GM21529 (cell line): ENCODE measurements at regions not wholly inside any gene's neighbourhood (a gene's known extent, or its start where the extent isn't known, plus 50 kb on each side); places are given as distances from the start of the nearest gene placed in this dataset.
"Not testable (repeated sequence)": the region's sequence is repeated elsewhere in the genome, so short reads cannot be mapped to it uniquely, and the experiment has no call there.

Experiments
- ATAC-seq: cut with Tn5 transposase; IDR thresholded peaks from one replicate; pipeline ENCODE4 v1.9.1; 2021; ENCODE audit not compliant: unreplicated experiment

DNA sequence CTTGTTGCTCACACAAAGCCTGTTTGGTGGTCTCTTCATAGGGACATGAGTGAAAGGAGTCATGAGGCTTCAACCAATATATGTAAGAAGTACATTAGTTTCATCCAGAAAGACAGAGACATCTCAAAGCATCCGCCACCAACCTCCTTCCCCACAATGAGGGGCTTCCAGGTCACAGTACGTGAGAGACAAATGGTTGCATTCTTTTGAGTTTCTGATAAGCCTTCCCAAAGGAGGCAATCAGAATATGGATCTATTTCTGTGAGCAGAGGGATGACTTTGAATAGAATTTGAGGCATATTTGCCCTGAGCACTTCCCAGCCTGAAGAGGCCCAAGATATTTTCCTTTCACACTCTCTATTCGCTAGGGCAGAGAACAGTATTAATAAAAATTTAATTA, 931.1 kb downstream of the FAM181B start:
- ATAC-seq = no peak

DNA sequence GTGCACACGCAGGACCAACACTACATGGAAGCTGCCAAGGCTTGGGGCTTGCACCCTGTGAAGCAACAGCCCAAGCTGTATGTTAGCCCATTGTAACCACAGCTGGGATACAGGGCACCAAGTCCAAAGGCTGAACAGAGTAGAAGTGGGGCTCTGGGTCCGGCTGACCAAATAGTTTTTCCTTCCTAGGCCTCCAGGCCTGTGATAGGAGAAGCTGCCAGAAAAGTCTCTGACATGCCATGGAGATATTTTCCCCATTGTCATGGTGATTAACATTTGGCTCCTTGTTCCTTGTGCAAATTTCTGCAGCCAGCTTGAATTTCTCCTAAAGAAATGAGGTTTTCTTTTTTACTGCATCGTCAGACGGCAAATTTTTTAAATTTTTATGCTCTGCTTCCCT, 941.2 kb downstream of the FAM181B start:
- ATAC-seq = no peak

DNA sequence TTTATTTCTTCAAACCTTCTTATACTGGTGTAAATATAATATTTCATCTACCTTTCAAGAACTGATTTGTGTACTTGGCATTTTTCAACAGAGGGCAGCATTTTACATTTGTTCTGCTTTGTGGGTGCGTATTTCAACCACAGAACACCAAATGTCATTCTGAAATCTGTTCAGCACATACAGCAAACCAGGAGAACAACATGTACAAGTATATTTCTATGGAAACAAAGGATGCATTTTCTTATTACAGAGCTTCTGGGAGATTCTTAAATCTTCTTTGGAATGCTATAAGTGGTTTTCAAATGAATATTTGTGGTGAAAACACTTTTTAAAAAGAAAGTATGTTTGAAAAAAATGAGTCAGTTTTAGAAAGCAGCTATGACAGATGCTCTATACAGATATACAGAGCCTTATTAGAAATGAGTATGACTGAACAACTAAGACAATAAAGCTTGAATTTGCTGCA, 946.0 kb downstream of the FAM181B start:
- peak; percentile 61 for ATAC-seq

DNA sequence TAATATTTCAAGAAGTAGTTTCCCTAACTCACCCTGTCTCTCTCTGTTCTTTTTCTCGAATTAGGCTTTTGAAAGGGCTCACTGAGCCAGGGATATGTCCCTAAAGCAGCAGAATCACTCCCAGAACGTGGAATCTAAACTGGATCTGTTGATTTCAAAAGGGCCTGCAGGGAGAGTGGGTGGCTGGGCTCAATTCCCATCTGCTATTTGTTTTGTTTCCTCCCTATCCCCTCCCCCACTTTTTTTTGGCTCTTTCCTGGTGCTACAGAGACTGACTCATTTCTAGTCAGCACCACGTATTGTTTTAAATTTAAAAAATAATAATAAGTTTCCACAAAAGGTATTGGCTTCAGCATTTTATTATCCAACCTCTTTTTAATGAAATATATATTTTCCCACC, 961.5 kb downstream of the FAM181B start:
- ATAC-seq = no peak

DNA sequence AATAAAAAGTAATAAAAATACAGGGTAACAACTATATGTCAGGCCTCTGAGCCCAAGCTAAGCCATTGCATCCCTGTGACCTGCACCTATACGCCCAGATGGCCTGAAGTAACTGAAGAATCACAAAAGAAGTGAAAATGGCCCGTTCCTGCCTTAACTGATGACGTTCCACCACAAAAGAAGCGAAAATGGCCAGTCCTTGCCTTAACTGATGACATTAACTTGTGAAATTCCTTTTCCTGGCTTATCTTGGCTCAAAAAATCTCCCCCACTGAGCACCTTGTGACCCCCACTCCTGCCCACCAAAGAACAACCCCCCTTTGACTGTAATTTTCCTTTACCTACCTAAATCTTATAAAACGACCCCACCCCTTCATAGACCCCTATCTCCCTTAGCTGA, 963.8 kb downstream of the FAM181B start:
- ATAC-seq = not testable (repeated sequence)

DNA sequence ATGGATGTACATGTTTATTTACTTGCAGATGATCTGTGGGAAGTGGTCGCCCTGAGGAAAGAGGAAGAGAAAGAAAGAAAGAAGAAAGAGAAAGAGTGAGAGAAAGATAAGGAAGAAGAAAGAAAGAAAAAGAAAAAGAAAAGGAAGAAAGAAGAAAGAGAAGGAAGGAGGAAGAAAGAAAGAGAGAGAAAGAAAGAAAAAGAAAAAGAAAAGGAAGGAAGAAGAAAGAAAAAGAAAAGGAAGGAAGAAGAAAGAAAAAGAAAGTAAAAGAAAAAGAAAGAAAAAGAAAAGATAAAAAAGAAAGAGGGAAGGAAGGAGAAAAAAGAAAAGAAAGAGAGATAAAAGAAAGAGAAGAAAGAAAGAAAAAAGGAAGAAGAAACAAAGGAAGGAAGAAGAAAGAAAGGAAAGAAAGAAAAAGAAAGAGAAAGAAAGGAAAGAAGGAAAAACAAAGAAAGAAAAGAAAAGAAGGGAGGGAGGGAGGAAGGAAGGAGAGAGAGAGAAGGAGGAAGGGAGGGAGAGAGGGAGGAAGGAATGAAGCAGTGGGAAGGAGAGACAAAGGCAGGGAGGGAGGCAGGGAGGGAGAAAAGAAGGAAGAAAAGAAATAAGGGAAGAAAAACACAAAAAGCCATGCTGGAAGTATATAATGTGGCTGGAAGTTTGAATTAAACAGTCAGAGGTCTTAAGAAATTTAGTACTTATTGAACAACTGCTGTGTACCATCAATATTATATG, 976.6 kb downstream of the FAM181B start:
- no peak for ATAC-seq

DNA sequence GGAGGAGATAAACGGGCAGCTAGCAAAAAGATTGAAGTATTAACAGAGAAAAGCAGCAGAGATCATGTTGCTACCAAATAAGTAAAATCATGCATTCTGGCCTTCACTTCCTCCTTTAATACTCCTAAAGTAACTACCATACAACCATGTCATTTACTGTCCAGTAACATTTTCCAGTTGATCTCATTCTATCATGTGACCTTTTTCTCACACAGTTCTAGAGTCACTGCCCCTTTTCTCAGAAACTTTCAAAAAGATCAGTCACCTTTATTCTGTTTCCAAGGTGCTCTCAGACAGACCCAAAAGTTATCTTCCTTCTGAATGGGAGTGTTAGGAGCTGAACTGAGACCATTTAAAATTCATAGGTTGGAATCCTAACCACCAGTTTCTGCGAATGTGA, 984.4 kb downstream of the FAM181B start:
- ATAC-seq = no peak

DNA sequence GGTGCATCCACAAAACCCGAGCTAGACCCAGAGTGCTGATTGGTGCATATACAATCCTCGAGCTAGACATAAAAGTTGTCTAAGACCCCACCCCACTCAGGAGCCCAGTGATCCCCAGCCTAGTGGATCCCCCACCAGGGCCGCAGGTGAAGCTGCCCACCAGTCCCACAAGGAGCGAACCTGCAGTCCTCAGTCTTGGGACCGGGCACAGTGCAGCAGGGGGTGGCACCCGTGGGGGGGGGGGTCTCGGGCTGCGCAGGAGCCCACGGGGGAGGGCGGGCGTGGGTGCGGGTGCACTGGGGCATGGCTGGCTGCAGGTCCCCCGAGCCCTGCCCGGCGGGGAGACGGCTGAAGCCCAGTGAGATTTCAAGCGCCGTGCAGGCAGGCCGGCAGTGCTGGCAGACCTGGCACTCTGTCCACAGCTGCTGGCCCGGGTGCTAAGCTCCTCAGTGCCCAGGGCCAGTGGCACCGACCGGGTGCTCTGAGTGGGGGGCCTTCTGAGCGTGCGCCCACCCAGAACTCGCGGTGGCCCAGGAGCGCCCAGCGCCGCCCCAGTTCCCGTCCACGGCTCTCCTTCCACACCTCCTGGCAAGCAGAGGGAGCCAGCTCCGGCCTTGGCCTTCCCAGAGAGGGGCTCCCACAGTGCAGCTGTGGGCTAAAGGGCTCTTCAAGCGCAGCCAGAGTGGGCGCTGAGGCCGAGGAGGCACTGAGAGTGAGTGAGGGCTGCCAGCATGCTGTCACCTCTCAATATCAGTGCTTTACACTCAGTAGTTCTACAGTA, 989.1 kb downstream of the FAM181B start:
- no peak for ATAC-seq

DNA sequence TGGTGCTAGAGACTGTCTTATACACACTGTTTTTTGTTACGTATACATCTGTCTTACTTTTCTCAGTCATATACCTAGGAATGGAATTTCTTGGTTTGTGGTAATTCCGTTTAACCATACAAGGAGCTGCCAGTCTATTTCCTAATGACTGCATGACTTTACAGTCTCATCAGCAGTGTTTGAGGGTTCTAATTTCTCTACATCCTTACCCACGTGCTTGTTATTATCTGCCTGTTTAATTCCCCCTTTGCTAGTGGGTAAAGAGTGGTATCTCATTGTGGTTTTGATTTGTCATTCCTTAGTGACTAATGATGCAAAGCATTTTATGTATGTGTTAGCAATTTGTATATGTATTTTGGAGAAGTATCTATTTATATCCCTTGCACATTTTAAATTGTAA, 1008.0 kb downstream of the FAM181B start:
- no peak for ATAC-seq

DNA sequence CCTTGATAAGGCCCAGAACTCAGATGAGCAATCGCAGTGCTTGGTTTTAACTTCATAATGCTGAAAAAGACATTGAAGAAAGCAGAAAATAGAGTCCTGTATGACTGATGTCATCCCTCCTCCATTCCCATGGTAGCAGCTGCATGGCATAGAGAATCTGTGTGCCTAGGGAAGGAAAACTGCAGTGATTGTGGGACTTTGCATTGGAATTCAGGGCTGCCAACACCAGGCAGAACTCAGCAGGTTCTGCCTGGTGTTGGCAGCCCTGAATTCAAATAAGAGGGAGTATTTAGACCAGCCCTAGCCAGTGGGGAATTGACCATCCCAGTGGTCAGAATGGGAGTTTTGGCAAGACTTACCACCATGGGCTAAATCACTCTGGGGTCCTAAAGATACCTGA, 1016.0 kb downstream of the FAM181B start:
- ATAC-seq = no peak

DNA sequence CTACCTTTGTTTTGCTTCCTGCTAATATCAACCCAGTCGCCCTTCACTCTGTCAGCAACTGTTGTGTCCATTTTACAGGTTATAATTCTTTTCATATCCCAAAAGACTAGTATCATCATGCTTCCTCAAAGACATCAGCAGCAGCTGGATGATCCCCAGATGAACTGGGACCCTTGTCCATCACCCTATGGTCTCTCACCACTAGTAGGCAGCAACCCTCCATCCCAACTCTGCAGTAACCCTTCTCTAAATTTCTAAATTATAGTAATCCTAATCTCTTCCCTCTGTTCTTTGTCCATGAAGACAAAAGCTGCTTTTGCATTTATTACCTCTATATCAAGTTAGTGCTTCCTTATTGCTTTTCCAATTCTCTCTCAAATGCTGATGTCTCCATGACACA, 1025.8 kb downstream of the FAM181B start:
- no peak for ATAC-seq

DNA sequence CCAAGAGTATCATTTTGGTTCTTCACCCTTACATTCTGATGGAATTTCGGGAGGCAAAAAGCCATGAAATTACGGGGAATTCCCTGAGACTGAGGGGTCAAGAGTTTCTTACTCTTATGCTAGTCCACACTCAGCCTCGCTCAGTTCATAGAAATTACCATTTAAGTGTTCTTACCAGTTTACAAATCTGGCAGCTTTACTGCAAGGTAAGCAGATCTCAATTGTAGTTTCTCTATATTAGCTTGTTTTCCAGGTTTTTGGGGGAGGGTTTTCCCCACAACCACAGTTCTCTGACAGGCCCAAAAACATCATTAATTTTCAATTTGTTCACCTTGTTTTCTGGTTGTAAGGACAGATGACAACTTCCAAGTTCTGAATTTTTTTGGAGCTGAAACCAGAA, 1028.4 kb downstream of the FAM181B start:
- ATAC-seq = no peak

DNA sequence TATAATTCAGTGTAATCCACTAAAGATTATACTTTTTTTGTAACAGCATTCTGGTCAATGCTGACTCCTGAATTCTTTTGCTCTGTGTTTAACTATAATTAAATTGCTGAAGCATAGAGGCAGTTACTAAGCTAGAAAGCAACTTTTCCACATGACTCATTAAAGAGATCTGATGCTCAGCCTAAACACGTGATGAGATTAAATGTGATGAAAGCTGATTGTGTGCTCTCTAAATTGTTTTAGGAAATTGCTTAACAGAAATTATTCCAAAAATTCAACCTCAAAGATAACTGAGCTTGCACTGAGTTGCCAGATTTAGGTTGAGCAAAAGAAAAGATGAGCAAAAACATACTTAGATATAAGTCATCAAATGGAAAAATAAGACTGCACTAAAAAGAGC, 1033.6 kb downstream of the FAM181B start:
- no peak for ATAC-seq

DNA sequence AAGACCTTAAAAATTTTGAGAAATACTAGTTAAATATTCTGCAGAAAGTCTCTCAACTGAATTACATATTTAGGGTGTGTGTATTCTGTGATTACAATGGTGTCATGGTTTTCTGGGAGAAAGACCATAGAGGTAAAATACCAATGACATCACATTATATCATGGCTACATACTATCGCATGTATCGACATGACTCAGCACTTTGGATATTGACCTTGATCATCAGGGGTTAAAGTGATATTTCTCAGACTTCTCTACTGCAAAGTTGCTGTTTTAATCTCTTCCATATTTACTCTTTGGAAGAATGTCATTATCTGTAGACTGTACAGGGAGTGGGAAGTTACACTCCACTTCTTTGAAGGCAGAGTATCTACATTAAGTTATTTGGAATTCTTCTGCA, 1046.6 kb downstream of the FAM181B start:
- ATAC-seq = no peak

DNA sequence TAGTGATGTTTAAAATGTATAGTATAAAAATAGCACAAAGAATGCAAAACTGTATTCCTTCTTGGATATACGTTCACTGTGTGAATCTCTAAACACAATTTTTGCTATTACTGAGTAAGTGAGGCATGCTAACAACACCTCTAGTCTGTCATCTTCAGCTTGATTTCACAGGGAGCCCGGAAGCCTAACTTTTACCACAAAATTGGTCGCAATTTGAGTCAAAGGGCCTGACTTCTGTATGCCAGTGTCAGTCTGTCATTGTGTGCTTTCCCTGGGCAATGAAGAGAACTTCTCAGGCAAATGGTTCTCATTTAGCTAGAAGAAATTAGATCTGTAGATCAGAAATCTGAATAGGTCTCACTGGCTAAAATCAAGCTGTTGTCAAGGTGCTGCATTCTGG, 1059.5 kb downstream of the FAM181B start:
- peak; percentile 85 for ATAC-seq

DNA sequence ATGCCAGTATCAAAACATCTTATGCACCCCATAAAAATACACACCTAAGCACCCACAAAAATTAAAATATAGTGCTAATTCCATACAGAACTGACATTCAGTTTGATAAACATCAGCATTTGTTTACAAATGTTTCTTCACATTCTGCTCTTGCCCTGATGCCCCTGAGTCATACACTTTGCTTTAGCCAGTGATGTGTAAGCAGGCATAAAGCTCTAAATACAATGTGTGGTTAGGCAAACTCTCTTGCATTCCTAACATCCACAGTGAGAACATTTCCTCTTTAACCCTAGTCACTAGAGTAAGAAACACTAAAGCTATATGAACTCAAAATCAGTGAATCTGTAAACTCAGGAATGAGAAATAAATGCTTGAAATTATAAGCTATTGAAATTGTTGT, 1060.7 kb downstream of the FAM181B start:
- ATAC-seq = no peak

DNA sequence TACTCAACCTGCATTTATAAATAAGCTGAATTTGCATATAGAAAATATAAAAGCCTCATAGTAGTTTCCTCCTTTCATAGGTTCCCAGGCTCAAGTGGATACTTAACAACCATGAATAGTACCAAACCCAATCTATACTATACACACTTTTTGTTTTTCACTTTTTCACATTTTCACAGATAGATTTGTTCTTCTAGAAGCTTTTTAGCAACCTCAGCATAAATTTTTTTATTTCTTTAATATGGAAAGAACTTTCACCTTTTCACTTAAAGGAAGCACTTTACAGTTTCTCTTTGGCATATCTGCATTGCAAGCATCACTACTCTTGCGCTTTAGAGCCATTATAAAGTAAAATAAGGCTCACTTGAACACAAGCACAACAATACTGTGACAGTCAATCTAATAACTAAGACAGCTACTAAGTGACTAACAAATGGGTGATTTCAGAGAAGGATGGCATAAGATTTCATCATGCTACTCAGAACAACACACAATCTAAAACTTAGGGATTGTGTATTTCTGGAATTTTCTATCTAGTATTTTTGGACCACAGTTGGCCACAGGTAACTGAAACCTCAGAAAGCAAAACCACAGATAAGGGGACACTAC, 1063.6 kb downstream of the FAM181B start:
- no peak for ATAC-seq

DNA sequence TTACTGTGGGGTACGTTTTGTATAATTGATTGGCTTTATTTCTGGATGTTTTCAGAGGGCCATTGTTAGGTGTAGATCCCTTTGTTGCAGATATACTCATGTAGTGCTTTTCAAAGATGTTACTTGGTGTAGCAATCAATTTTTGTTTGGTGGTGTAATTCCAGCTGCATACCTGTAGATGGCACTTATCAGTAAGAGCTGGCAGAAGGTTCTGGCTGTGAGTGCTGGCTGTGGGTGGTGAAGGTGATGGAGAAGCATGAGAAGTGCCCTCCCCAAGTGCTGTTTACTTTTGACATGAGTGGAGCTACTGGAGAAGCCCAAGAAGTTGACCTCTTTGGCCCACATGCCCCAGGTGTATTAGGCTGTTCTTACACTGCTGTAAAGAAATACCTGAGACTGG, 1074.9 kb downstream of the FAM181B start:
- ATAC-seq = peak; percentile 86

DNA sequence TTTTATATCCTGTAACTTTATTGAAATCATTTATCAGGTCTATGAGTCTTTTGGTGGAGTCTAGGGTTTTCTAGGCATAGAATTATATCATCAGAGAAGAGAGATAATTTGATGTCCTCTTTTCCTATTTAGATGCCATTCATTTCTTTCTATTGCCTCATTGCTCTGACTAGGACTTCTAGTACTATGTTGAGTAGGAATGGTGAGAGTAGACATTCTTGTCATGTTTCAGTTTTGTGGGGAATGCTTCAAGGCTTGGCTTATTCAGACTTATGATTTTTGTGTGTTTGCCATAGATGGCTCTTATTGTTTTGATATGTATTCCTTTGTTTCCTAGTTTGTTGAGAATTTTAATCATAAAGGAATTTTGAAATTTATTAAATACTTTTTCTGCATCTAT, 1078.3 kb downstream of the FAM181B start:
- no peak for ATAC-seq

DNA sequence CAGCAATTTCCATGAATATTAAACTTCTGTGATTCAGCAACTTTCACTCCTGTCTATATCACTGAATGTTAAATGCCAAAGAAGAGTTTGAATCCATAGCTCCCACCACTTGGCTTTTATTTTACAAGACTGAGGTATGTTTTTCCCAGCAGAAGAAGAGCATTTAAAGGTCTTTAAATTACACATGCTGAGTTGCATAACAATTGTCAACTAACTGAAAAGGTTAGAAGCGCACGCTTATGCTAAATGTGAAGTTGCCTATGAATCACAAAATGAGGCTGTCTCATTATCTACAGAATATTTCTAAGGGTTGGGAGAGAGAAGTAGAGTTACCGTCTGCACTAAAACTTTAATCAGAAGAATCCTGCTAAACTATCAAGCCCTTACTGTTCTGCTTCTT, 1086.3 kb downstream of the FAM181B start:
- ATAC-seq = no peak

DNA sequence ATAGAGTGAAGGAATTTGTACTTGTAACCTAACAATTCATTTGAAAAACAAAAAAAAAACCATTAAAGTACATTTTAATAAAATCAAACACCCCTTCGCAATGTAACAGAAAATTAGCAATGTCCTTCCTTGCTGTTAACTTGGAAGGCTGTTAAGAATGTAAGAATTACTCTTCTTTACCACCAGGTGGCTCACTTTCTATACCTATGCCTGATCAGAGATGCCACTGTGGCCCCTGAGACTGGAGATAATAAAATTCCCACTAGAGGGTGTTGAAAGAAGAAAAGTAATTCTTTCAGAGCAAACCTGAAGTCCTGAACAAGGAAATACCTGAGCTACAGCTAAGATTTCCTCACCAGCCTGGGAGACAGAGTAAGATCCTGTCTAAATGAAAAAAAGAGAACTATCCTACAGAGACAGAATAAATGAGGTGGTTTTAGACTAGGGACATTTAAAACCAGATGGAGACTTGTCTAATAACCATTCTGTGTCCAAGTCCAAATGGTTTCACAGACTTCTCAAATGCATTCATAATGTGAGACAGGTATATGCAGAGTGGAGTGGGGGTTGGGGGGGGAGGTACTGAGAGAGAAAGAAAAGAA, 1089.3 kb downstream of the FAM181B start:
- ATAC-seq = peak; percentile 94

DNA sequence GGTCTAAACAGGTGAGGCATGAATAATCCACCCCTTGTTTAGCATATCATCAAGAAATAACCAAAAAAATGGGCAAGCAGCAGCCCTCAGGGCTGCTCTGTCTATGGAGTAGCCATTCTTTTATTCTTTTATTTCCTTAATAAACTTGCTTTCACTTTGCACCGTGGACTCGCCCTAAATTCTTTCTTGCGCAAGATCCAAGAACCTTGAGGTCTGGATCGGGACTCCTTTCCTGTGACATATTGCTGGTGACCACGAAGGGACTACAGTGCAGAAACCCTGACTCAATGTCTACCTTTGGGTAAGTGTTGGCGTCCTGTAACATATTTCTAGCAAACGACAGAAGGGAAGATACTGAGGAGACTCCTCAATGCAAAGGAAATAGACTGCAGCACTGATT, 1099.2 kb downstream of the FAM181B start:
- ATAC-seq = no peak
